Midbrain (tissue), 1 donor: ENCODE measurements at regions not wholly inside any gene's neighbourhood (a gene's known extent, or its start where the extent isn't known, plus 50 kb on each side); places are given as distances from the start of the nearest gene placed in this dataset.
"Not testable (repeated sequence)": the region's sequence is repeated elsewhere in the genome, so short reads cannot be mapped to it uniquely, and the experiment has no call there.

ENCODE experiments used
- DNase-seq: peaks from one replicate; lab custom pipeline; 2025; lab: John Stamatoyannopoulos, UW

GRCh38 chr7:85791098-85791497 lies 604.2 kb upstream of the SEMA3D start:
- not testable (repeated sequence) for DNase-seq

- no peak for DNase-seq
Measured at GRCh38 chr7:85781606-85782005, 594.8 kb upstream of the SEMA3D start.

- no peak for DNase-seq
Measured at GRCh38 chr7:85776691-85777345, 590.0 kb upstream of the SEMA3D start.

- no peak for DNase-seq
Measured at GRCh38 chr7:85775431-85775830, 588.6 kb upstream of the SEMA3D start.

- DNase-seq, result no peak
Measured at GRCh38 chr7:85774986-85775385, 588.1 kb upstream of the SEMA3D start.

- no peak for DNase-seq
Measured at GRCh38 chr7:85773116-85773728, 586.4 kb upstream of the SEMA3D start.

GRCh38 chr7:85771516-85771915 lies 584.7 kb upstream of the SEMA3D start:
- no peak for DNase-seq

- no peak for DNase-seq
Measured at GRCh38 chr7:85770332-85770731, 583.5 kb upstream of the SEMA3D start.

GRCh38 chr7:85765698-85766298 lies 578.9 kb upstream of the SEMA3D start:
- no peak for DNase-seq

- DNase-seq, result no peak
Measured at GRCh38 chr7:85764034-85764433, 577.2 kb upstream of the SEMA3D start.

GRCh38 chr7:85757348-85757747 lies 570.5 kb upstream of the SEMA3D start:
- no peak for DNase-seq

- DNase-seq, result no peak
Measured at GRCh38 chr7:85750454-85750949, 563.6 kb upstream of the SEMA3D start.

GRCh38 chr7:85749696-85750453 lies 563.0 kb upstream of the SEMA3D start:
- no peak for DNase-seq

- DNase-seq, result no peak
Measured at GRCh38 chr7:85748861-85749260, 562.0 kb upstream of the SEMA3D start.

GRCh38 chr7:85737426-85737825 lies 550.6 kb upstream of the SEMA3D start:
- DNase-seq, result no peak

GRCh38 chr7:85736085-85736484 lies 549.2 kb upstream of the SEMA3D start:
- no peak for DNase-seq

- no peak for DNase-seq
Measured at GRCh38 chr7:85734823-85735222, 548.0 kb upstream of the SEMA3D start.

GRCh38 chr7:85733169-85733915 lies 546.5 kb upstream of the SEMA3D start:
- no peak for DNase-seq

- DNase-seq, result peak; percentile 4
Measured at GRCh38 chr7:85730012-85730411, 543.2 kb upstream of the SEMA3D start.

GRCh38 chr7:85725026-85725425 lies 538.2 kb upstream of the SEMA3D start:
- no peak for DNase-seq

- DNase-seq, result no peak
Measured at GRCh38 chr7:85719981-85720953, 533.4 kb upstream of the SEMA3D start.
